ENCODE measurements at regions not wholly inside any gene's neighbourhood (a gene's known extent, or its start where the extent isn't known, plus 50 kb on each side); places are given as distances from the start of the nearest gene placed in this dataset.
A peak's percentile ranks its signal among the peaks of the same experiment; 100 is the strongest.

GRCh38 chr2:67838205-67838604 lies 224.6 kb downstream of the C1D start:
- DNase-seq (ENCODE audit: low spot score) = no peak

GRCh38 chr2:67839242-67839641 lies 223.6 kb downstream of the C1D start:
- DNase-seq (ENCODE audit: low spot score) = no peak

- no peak for DNase-seq (ENCODE audit: low spot score)
Measured at GRCh38 chr2:67839668-67840067, 223.1 kb downstream of the C1D start.

GRCh38 chr2:67840460-67841068 lies 222.2 kb downstream of the C1D start:
- peak; percentile 32 for DNase-seq (ENCODE audit: low spot score)

- DNase-seq (ENCODE audit: low spot score) = no peak
Measured at GRCh38 chr2:67841711-67842110, 221.1 kb downstream of the C1D start.

- DNase-seq (ENCODE audit: low spot score) = no peak
Measured at GRCh38 chr2:67842375-67842959, 220.3 kb downstream of the C1D start.

GRCh38 chr2:67844024-67844540 lies 218.7 kb downstream of the C1D start:
- DNase-seq (ENCODE audit: low spot score) = no peak

GRCh38 chr2:67845621-67846369 lies 217.0 kb downstream of the C1D start:
- DNase-seq (ENCODE audit: low spot score) = no peak

GRCh38 chr2:67846370-67847070 lies 216.3 kb downstream of the C1D start:
- DNase-seq (ENCODE audit: low spot score) = peak; percentile 73

GRCh38 chr2:67848551-67849285 lies 214.1 kb downstream of the C1D start:
- no peak for DNase-seq (ENCODE audit: low spot score)

GRCh38 chr2:67851016-67851415 lies 211.8 kb downstream of the C1D start:
- DNase-seq (ENCODE audit: low spot score) = no peak

GRCh38 chr2:67851956-67852824 lies 210.6 kb downstream of the C1D start:
- no peak for DNase-seq (ENCODE audit: low spot score)

- no peak for DNase-seq (ENCODE audit: low spot score)
Measured at GRCh38 chr2:67854103-67854743, 208.6 kb downstream of the C1D start.

GRCh38 chr2:67854798-67855197 lies 208.0 kb downstream of the C1D start:
- no peak for DNase-seq (ENCODE audit: low spot score)

GRCh38 chr2:67856866-67857265 lies 205.9 kb downstream of the C1D start:
- no peak for DNase-seq (ENCODE audit: low spot score)

GRCh38 chr2:67857836-67858235 lies 205.0 kb downstream of the C1D start:
- DNase-seq (ENCODE audit: low spot score) = no peak

GRCh38 chr2:67858886-67859285 lies 203.9 kb downstream of the C1D start:
- no peak for DNase-seq (ENCODE audit: low spot score)

- DNase-seq (ENCODE audit: low spot score) = no peak
Measured at GRCh38 chr2:67865917-67866316, 196.9 kb downstream of the C1D start.

GRCh38 chr2:67867735-67868134 lies 195.1 kb downstream of the C1D start:
- DNase-seq (ENCODE audit: low spot score) = peak; percentile 6

GRCh38 chr2:67871686-67872412 lies 191.0 kb downstream of the C1D start:
- no peak for DNase-seq (ENCODE audit: low spot score)

Measured in LoVo (cell line).